Spleen (tissue), 7 donors: ENCODE measurements at regions not wholly inside any gene's neighbourhood (a gene's known extent, or its start where the extent isn't known, plus 50 kb on each side); places are given as distances from the start of the nearest gene placed in this dataset.

Source experiments
- CTCF ChIP-seq, 11 experiments: fragments of 200-600 bp in 7 of 11; fragments of 450-650 bp in 4 of 11; sonication (generic) in 4 of 11; IDR thresholded peaks in 8 of 11; conservative IDR thresholded peaks in 3 of 11; 1 replicate in 7 of 11; 2 replicates in 4 of 11; pipeline versions ENCODE4 v1.4.0 to v1.8.0; 2016 to 2021; ENCODE audit warnings: antibody characterized with exemption in 11 of 11, inconsistent platforms in 4 of 11, mild to moderate bottlenecking in 1 of 11
- POLR2AphosphoS5 ChIP-seq, 3 donors: sonication (generic); formaldehyde crosslinking; IDR thresholded peaks; one replicate each; pipeline ENCODE4 v1.5.1; 2017; ENCODE audit warnings: antibody characterized with exemption in 3 of 3
- donor health status: DM: no; HTN: no; CAD: no; lungs with moderate emphysema.
- donor health status: DM: no; HTN: no; CAD: no.
- donor health status: DM: no; HTN: no; CAD: no.

- TF ChIP-seq CTCF (IDR thresholded peaks at IDR 0.05 in 8 of 11, conservative IDR thresholded peaks at IDR 0.05 in 3 of 11) (no peak), POLR2AphosphoS5 (IDR thresholded peaks at IDR 0.05) (no peak)
These were observed 189.8 kb upstream of the CEP162 start for GRCh38 chr6:84417260-84417659.
